HCT116 (cell line): ENCODE measurements at regions not wholly inside any gene's neighbourhood (a gene's known extent, or its start where the extent isn't known, plus 50 kb on each side); places are given as distances from the start of the nearest gene placed in this dataset.

ENCODE experiments used
- CEBPB ChIP-seq: IDR thresholded peaks from 2 replicates; pipeline ENCODE4 v1.6.1; 2012; ENCODE audit warnings: low read depth
- CTCF ChIP-seq, 3 experiments: fragments of 200-600 bp in 1 of 3; sonication (generic) in 1 of 3; IDR thresholded peaks in 2 of 3; conservative IDR thresholded peaks in 1 of 3; 2 replicates each; pipeline ENCODE4 v1.5.1; 2012 to 2017; ENCODE audit warnings: low read depth in 2 of 3, low read length in 2 of 3, antibody characterized with exemption in 1 of 3, borderline replicate concordance in 1 of 3, control low read depth in 1 of 3, mild to moderate bottlenecking in 1 of 3, mixed read lengths in 1 of 3, mixed run types in 1 of 3, moderate library complexity in 1 of 3; ENCODE audit not compliant: insufficient read depth in 1 of 3
- EZH2 ChIP-seq: fragments of 200-600 bp; sonication (generic); IDR thresholded peaks from 2 replicates; pipeline ENCODE4 v1.6.1; 2017; ENCODE audit warnings: antibody characterized with exemption, mixed run types
- EZH2phosphoT487 ChIP-seq: fragments of 200-600 bp; IDR thresholded peaks from 2 replicates; pipeline ENCODE4 v1.6.1; 2018; ENCODE audit warnings: antibody characterized with exemption, borderline replicate concordance
- FOSL1 ChIP-seq: IDR thresholded peaks from 2 replicates; pipeline ENCODE4 v1.6.1; 2012; ENCODE audit warnings: low read depth
- JUND ChIP-seq: IDR thresholded peaks from 2 replicates; pipeline ENCODE4 v1.6.1; 2012
- MAX ChIP-seq: IDR thresholded peaks from 2 replicates; pipeline ENCODE4 v1.6.1; 2012
- POLR2A ChIP-seq: IDR thresholded peaks from 2 replicates; pipeline ENCODE4 v1.7.0; 2011; ENCODE audit warnings: borderline replicate concordance; ENCODE audit not compliant: insufficient read depth, insufficient read length; ENCODE audit errors: extremely low read depth
- SIN3A ChIP-seq: IDR thresholded peaks from 2 replicates; pipeline ENCODE4 v1.6.1; 2012; ENCODE audit warnings: low read depth
- YY1 ChIP-seq: IDR thresholded peaks from 2 replicates; pipeline ENCODE4 v1.6.1; 2011; ENCODE audit warnings: low read length, low read depth, moderate library complexity, mild to moderate bottlenecking; ENCODE audit not compliant: insufficient replicate concordance; ENCODE audit errors: extremely low read depth
- ZFX ChIP-seq: fragments of 450-650 bp; IDR thresholded peaks from 2 replicates; pipeline ENCODE4 v1.6.1; 2017
- ZNF274 ChIP-seq: fragments of 200-500 bp; sonication (Bioruptor generic); IDR thresholded peaks from 2 replicates; pipeline ENCODE4 v1.6.1; 2014; ENCODE audit warnings: mild to moderate bottlenecking, low read depth, low read length, inconsistent platforms

- TF ChIP-seq CTCF (IDR thresholded peaks at IDR 0.05 in 2 of 3, conservative IDR thresholded peaks at IDR 0.05 in 1 of 3; ENCODE audit: borderline replicate concordance in 1 of 3, insufficient read depth in 1 of 3, low read depth in 2 of 3, low read length in 2 of 3) (no peak), EZH2 (no peak), MAX (no peak), POLR2A (no peak), JUND (no peak), FOSL1 (no peak), SIN3A (no peak), ZFX (no peak), EZH2phosphoT487 (no peak), YY1 (no peak), CEBPB (no peak), ZNF274 (no peak)
These were observed 409.3 kb downstream of the GALR1 start for GRCh38 chr18:77658751-77659448.
